Lower leg skin (tissue), 4 donors: ENCODE measurements at regions not wholly inside any gene's neighbourhood (a gene's known extent, or its start where the extent isn't known, plus 50 kb on each side); places are given as distances from the start of the nearest gene placed in this dataset.

Source experiments
- DNase-seq, 2 donors: peaks; one replicate each; pipeline ENCODE4 v3.0.0-alpha.2; 2019; ENCODE audit warnings: low spot score in 2 of 2
- H3K4me3 ChIP-seq: fragments of 200-600 bp; sonication (generic); 2 replicates; pipeline ENCODE4 v1.5.1; 2017; ENCODE audit warnings: mild to moderate bottlenecking, low read depth; ENCODE audit not compliant: poor library complexity, severe bottlenecking
- CTCF ChIP-seq, 3 donors: fragments of 450-650 bp; IDR thresholded peaks; one replicate each; pipeline ENCODE4 v1.5.1; 2016; ENCODE audit warnings: antibody characterized with exemption in 3 of 3, mild to moderate bottlenecking in 3 of 3, moderate library complexity in 2 of 3
- POLR2A ChIP-seq, 2 donors: fragments of 450-650 bp; IDR thresholded peaks; one replicate each; pipeline ENCODE4 v1.6.1; 2016 to 2017; ENCODE audit warnings: antibody characterized with exemption in 2 of 2, mild to moderate bottlenecking in 1 of 2, moderate library complexity in 1 of 2
- WGBS, 2 donors: methylation state at CpG; one replicate each; pipeline ENCODE4 v1.1.5; 2018; 5-methylcytosine and 5-hydroxymethylcytosine counted together
- intact Hi-C: fragments of 100-400 bp; cut with DNase I; formaldehyde crosslinking; loops from one replicate; pipeline ENCODE4 v1.15.0; 2023; ENCODE audit warnings: low total_unique reads

- H3K4me3 ChIP-seq = no peak overlapping the region
- no peak for DNase-seq
- WGBS, 2 donors = 51 to 64% methylated on average over 2 of the region's 2 CpGs
- TF ChIP-seq CTCF (IDR thresholded peaks at IDR 0.05) (no peak), POLR2A (IDR thresholded peaks at IDR 0.05) (no peak)
- intact Hi-C loops = no loop called here
Measured at GRCh38 chr1:79726911-79727310, 720.4 kb upstream of the ADGRL4 start.

GRCh38 chr1:79726321-79726720 is 719.8 kb upstream of the ADGRL4 start:
- TF ChIP-seq CTCF (IDR thresholded peaks at IDR 0.05) (no peak), POLR2A (IDR thresholded peaks at IDR 0.05) (no peak)
- no peak for DNase-seq

GRCh38 chr1:79716447-79716846 is 709.9 kb upstream of the ADGRL4 start:
- DNase-seq = no peak
- intact Hi-C loops = no loop called here
- no peak overlapping the region for H3K4me3 ChIP-seq
- TF ChIP-seq CTCF (IDR thresholded peaks at IDR 0.05) (no peak), POLR2A (IDR thresholded peaks at IDR 0.05) (no peak)

More at GRCh38 chr1:79726321-79726720, 719.8 kb upstream of the ADGRL4 start:
- WGBS, 2 donors = 39 to 50% methylated on average over 2 of the region's 2 CpGs
- intact Hi-C loops = no loop called here
- no peak overlapping the region for H3K4me3 ChIP-seq

GRCh38 chr1:79714664-79715063 is 708.1 kb upstream of the ADGRL4 start:
- no peak overlapping the region for H3K4me3 ChIP-seq

GRCh38 chr1:79711001-79711431 is 704.5 kb upstream of the ADGRL4 start:
- no peak overlapping the region for H3K4me3 ChIP-seq
- TF ChIP-seq CTCF (IDR thresholded peaks at IDR 0.05) = no peak
- no peak for TF ChIP-seq POLR2A (IDR thresholded peaks at IDR 0.05)
- intact Hi-C loops = no loop called here
- 50 to 73% methylated on average over 3 of the region's 3 CpGs for WGBS, 2 donors
- no peak for DNase-seq

More at GRCh38 chr1:79714664-79715063, 708.1 kb upstream of the ADGRL4 start:
- TF ChIP-seq CTCF (IDR thresholded peaks at IDR 0.05) = no peak
- TF ChIP-seq POLR2A (IDR thresholded peaks at IDR 0.05) = no peak
- DNase-seq = no peak
- intact Hi-C loops = no loop called here

- intact Hi-C loops = no loop called here
- DNase-seq = no peak
- TF ChIP-seq CTCF (IDR thresholded peaks at IDR 0.05) (no peak), POLR2A (IDR thresholded peaks at IDR 0.05) (no peak)
- 82 to 91% methylated on average over 1 of the region's 1 CpG for WGBS, 2 donors
- H3K4me3 ChIP-seq = no peak overlapping the region
Measured at GRCh38 chr1:79708646-79709265, 702.2 kb upstream of the ADGRL4 start.
